ENCODE measurements at regions not wholly inside any gene's neighbourhood (a gene's known extent, or its start where the extent isn't known, plus 50 kb on each side); places are given as distances from the start of the nearest gene placed in this dataset.

DNA sequence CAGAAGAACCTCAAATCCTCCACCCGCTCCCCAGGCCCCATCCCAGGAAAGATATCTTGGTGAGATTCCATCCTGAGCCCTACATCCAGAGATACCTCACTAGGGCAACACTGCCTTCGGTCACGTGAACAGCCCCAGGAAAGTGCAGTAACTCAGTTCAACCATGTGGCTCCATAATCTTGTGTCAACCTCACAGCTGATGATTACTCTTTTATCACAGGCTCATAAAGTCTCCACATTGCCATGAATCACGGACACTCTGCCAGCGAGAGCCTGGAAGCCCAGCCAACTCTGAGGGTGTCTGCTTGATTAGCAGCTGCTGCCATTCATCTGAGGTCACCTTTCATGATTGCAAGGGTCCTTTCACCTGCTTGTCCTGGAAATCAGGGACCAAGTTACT is 175.8 kb upstream of the LRFN2 start:
- Histone ChIP-seq H3K9me3 (ENCODE audit: low read length) (no peaks in the 10 kb centered on the region), H3K4me1 (ENCODE audit: insufficient read depth, low read length, severe bottlenecking) (no peaks in the 10 kb centered on the region), H3K27ac (ENCODE audit: low read depth, low read length, poor library complexity, severe bottlenecking) (no peak overlapping the region), H3F3A (ENCODE audit: insufficient read depth, low read length) (no peaks in the 10 kb centered on the region), H4K20me1 (ENCODE audit: insufficient read depth, low read length) (no peaks in the 10 kb centered on the region), H3K27me3 (ENCODE audit: insufficient read depth, low read length) (no peaks in the 10 kb centered on the region), H3K36me3 (ENCODE audit: insufficient read depth, low read length) (no peaks in the 10 kb centered on the region), H3K9ac (ENCODE audit: low read length) (no peak overlapping the region), H2AFZ (ENCODE audit: low read length) (no peak overlapping the region), H3K9me2 (ENCODE audit: low read depth, low read length) (no peaks in the 10 kb centered on the region), H3K79me2 (ENCODE audit: insufficient read depth, low read length) (no peaks in the 10 kb centered on the region), H3K4me3 (ENCODE audit: low read depth, low read length, poor library complexity, severe bottlenecking) (no peak overlapping the region), H3K4me2 (ENCODE audit: low read length) (no peak overlapping the region)
- TF ChIP-seq EZH2 (IDR thresholded peaks at IDR 0.05; ENCODE audit: borderline replicate concordance, low read length) = no peak
- TF ChIP-seq, protein P1, sequence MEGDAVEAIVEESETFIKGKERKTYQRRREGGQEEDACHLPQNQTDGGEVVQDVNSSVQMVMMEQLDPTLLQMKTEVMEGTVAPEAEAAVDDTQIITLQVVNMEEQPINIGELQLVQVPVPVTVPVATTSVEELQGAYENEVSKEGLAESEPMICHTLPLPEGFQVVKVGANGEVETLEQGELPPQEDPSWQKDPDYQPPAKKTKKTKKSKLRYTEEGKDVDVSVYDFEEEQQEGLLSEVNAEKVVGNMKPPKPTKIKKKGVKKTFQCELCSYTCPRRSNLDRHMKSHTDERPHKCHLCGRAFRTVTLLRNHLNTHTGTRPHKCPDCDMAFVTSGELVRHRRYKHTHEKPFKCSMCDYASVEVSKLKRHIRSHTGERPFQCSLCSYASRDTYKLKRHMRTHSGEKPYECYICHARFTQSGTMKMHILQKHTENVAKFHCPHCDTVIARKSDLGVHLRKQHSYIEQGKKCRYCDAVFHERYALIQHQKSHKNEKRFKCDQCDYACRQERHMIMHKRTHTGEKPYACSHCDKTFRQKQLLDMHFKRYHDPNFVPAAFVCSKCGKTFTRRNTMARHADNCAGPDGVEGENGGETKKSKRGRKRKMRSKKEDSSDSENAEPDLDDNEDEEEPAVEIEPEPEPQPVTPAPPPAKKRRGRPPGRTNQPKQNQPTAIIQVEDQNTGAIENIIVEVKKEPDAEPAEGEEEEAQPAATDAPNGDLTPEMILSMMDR (IDR thresholded peaks at IDR 0.05; ENCODE audit: low read length) = no peak

DNA sequence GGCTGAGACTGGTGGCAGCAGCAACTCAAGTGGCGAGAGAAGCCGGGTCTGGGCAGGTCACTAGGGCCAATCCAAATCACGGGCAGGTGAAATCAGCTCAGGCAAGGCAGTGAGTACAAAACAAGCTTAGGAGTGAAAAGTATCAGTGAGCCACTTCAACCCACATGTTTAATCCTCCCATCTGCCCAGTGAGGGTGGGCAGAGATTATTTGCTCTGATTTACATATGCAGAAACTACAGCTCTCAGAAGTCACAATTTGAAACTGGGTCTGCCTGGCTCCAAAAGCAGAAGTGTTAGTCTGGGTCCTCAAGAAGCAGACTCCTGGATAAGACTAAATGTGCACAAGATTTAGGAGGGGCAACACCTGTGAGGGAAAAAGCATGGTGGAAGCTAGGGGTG is 173.7 kb upstream of the LRFN2 start:
- Histone ChIP-seq H3K27ac (ENCODE audit: low read depth, low read length, poor library complexity, severe bottlenecking) (no peak overlapping the region), H3F3A (ENCODE audit: insufficient read depth, low read length) (no peaks in the 10 kb centered on the region), H3K4me3 (ENCODE audit: low read depth, low read length, poor library complexity, severe bottlenecking) (no peak overlapping the region), H3K79me2 (ENCODE audit: insufficient read depth, low read length) (no peaks in the 10 kb centered on the region), H3K9me2 (ENCODE audit: low read depth, low read length) (no peaks in the 10 kb centered on the region), H3K27me3 (ENCODE audit: insufficient read depth, low read length) (no peaks in the 10 kb centered on the region), H3K4me2 (ENCODE audit: low read length) (no peak overlapping the region), H3K9me3 (ENCODE audit: low read length) (no peaks in the 10 kb centered on the region), H4K20me1 (ENCODE audit: insufficient read depth, low read length) (no peaks in the 10 kb centered on the region), H3K4me1 (ENCODE audit: insufficient read depth, low read length, severe bottlenecking) (no peaks in the 10 kb centered on the region), H3K9ac (ENCODE audit: low read length) (no peak overlapping the region), H3K36me3 (ENCODE audit: insufficient read depth, low read length) (no peaks in the 10 kb centered on the region), H2AFZ (ENCODE audit: low read length) (no peak overlapping the region)
- TF ChIP-seq, protein P1 (IDR thresholded peaks at IDR 0.05; ENCODE audit: low read length) = no peak
- TF ChIP-seq EZH2 (IDR thresholded peaks at IDR 0.05; ENCODE audit: borderline replicate concordance, low read length) = no peak

DNA sequence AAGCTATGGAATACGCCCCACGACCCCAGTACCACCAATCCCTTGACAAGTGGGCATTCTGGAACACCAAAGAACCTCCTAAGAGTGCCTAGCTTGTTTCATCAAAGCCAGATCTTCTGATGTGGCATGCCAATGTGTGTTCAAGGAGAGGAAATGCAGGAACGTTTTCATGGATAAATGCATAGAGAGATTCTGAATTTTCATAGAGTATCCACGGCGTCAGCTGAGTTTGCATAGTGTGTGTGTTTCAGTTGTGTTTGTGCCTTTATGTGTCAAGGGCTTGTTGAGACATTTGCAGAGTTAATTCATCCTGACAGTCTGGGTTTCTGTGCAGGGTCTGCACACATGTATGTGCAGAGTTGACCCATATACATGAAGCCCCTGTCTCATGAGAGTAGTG is 172.7 kb upstream of the LRFN2 start:
- no peak overlapping the region for H3K9ac ChIP-seq (ENCODE audit: low read length)
- H3K79me2 ChIP-seq (ENCODE audit: insufficient read depth, low read length) = no peaks in the 10 kb centered on the region
- H3F3A ChIP-seq (ENCODE audit: insufficient read depth, low read length) = no peaks in the 10 kb centered on the region
- H3K36me3 ChIP-seq (ENCODE audit: insufficient read depth, low read length) = no peaks in the 10 kb centered on the region
- H3K4me3 ChIP-seq (ENCODE audit: low read depth, low read length, poor library complexity, severe bottlenecking) = no peak overlapping the region
- no peak overlapping the region for H3K4me2 ChIP-seq (ENCODE audit: low read length)
- H4K20me1 ChIP-seq (ENCODE audit: insufficient read depth, low read length) = no peaks in the 10 kb centered on the region
- no peaks in the 10 kb centered on the region for H3K9me3 ChIP-seq (ENCODE audit: low read length)
- H3K27me3 ChIP-seq (ENCODE audit: insufficient read depth, low read length) = no peaks in the 10 kb centered on the region; the same call in 1 of the 2 replicates
- H3K9me2 ChIP-seq (ENCODE audit: low read depth, low read length) = no peaks in the 10 kb centered on the region
- H3K27ac ChIP-seq (ENCODE audit: low read depth, low read length, poor library complexity, severe bottlenecking) = no peak overlapping the region
- H2AFZ ChIP-seq (ENCODE audit: low read length) = no peak overlapping the region
- no peaks in the 10 kb centered on the region for H3K4me1 ChIP-seq (ENCODE audit: insufficient read depth, low read length, severe bottlenecking)
- no peak for TF ChIP-seq EZH2 (IDR thresholded peaks at IDR 0.05; ENCODE audit: borderline replicate concordance, low read length)
- TF ChIP-seq, protein P1 (IDR thresholded peaks at IDR 0.05; ENCODE audit: low read length) = no peak
